HG03469 (cell line): ENCODE measurements at regions not wholly inside any gene's neighbourhood (a gene's known extent, or its start where the extent isn't known, plus 50 kb on each side); places are given as distances from the start of the nearest gene placed in this dataset.
"Not testable (repeated sequence)": the region's sequence is repeated elsewhere in the genome, so short reads cannot be mapped to it uniquely, and the experiment has no call there.

Experiments used
- ATAC-seq: cut with Tn5 transposase; IDR thresholded peaks from one replicate; pipeline ENCODE4 v1.9.1; 2021; ENCODE audit warnings: mild to moderate bottlenecking, moderate library complexity, moderate number of reproducible peaks; ENCODE audit not compliant: unreplicated experiment

GRCh38 chr7:34569975-34570699 lies 87.9 kb upstream of the NPSR1 start:
- ATAC-seq = no peak

- ATAC-seq = no peak
These were observed 83.0 kb upstream of the NPSR1 start for GRCh38 chr7:34575006-34575405.

GRCh38 chr7:34577934-34578333 lies 80.1 kb upstream of the NPSR1 start:
- not testable (repeated sequence) for ATAC-seq

GRCh38 chr7:34581698-34582097 lies 76.3 kb upstream of the NPSR1 start:
- ATAC-seq = not testable (repeated sequence)

GRCh38 chr7:34584526-34584925 lies 73.5 kb upstream of the NPSR1 start:
- ATAC-seq = no peak

GRCh38 chr7:34596887-34597286 lies 61.1 kb upstream of the NPSR1 start:
- no peak for ATAC-seq

- ATAC-seq = no peak
These were observed 54.1 kb upstream of the NPSR1 start for GRCh38 chr7:34603711-34604444.
